ENCODE measurements at regions not wholly inside any gene's neighbourhood (a gene's known extent, or its start where the extent isn't known, plus 50 kb on each side); places are given as distances from the start of the nearest gene placed in this dataset.
A peak's percentile ranks its signal among the peaks of the same experiment; 100 is the strongest.

DNA sequence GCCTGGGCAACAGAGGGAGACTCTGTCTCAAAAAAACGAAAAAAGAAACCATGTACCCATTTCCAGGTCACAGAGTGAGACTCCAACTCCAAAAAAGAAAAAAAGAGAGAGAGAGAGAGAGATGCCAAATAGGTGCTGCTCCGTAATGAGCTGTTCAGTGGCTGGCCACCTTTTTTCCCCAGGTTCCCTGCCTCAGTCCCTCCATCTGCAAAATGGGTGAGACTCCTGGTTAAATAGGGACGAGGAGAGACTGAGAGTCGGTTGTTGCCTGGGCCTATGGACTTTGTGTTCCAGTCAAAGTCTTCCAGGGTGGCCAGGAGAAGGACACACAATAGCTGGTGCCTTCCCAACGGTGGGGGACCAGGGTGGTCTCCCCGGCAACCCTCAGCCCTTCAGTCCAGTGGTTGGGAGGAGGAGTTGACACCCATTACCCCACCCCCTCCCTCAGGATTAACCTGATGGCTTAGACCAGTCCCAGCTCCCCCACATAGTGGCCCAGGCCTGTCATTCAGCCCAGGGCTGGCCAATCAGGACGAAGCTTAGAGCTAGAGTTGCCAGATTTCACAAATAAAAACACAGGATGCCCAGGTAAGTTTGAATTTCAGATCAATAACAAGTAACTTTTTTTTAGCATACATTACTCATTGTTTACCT, 258.2 kb downstream of the PARN start:
- H3K4me1 ChIP-seq: peaks cover 6 to 17% (median 6%) of the 10 kb centered on the region in 3 donors
- TF ChIP-seq, protein P1, sequence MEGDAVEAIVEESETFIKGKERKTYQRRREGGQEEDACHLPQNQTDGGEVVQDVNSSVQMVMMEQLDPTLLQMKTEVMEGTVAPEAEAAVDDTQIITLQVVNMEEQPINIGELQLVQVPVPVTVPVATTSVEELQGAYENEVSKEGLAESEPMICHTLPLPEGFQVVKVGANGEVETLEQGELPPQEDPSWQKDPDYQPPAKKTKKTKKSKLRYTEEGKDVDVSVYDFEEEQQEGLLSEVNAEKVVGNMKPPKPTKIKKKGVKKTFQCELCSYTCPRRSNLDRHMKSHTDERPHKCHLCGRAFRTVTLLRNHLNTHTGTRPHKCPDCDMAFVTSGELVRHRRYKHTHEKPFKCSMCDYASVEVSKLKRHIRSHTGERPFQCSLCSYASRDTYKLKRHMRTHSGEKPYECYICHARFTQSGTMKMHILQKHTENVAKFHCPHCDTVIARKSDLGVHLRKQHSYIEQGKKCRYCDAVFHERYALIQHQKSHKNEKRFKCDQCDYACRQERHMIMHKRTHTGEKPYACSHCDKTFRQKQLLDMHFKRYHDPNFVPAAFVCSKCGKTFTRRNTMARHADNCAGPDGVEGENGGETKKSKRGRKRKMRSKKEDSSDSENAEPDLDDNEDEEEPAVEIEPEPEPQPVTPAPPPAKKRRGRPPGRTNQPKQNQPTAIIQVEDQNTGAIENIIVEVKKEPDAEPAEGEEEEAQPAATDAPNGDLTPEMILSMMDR (IDR thresholded peaks at IDR 0.05): no peak
- TF ChIP-seq POLR2A (IDR thresholded peaks at IDR 0.05): no peak
- no peaks in the 10 kb centered on the region for H3K27me3 ChIP-seq
- H3K36me3 ChIP-seq: no peaks in the 10 kb centered on the region
- H3K9me3 ChIP-seq: no peaks in the 10 kb centered on the region
- WGBS, 2 donors: 57 to 73% methylated on average over 7 of the region's 7 CpGs
- no peak overlapping the region for H3K4me3 ChIP-seq
- no peak overlapping the region for H3K27ac ChIP-seq
- no peak for DNase-seq
- intact Hi-C loops (cut with DNase I): no loop called here

DNA sequence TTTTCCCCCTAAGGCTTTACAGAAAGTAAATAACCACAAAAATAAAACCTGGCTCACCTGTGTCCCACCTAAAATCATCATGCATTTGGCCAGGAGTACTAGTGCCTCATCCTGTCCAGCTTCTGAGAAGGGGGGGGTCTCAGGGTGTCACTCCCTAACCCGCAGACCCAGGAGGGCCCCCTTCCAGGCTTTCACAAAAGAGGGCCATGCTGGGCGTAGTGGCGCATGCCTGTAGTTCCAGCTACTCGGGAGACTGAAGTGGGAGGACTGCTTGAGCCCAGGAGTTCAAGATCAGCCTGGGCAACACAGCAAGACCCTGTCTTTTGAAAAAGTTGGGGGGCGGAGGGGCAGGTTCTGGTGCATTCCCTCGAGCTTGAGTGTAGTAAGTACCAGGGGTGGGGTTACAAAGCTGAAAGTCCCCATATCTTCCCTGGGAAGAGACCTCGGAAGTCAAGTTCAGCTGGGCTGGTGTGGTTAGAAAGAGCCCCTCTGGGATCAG, 259.3 kb downstream of the PARN start:
- intact Hi-C loops (cut with DNase I): no loop called here
- Histone ChIP-seq H3K36me3 (no peaks in the 10 kb centered on the region), H3K9me3 (no peaks in the 10 kb centered on the region), H3K4me1 (peaks cover 6 to 17% (median 6%) of the 10 kb centered on the region in 3 donors), H3K4me3 (no peak overlapping the region), H3K27me3 (no peaks in the 10 kb centered on the region), H3K27ac (peak overlapping the region in 2 of 4 donors; percentile 11 to 17)
- TF ChIP-seq POLR2A (IDR thresholded peaks at IDR 0.05): no peak
- TF ChIP-seq, protein P1 (IDR thresholded peaks at IDR 0.05): no peak
- DNase-seq: no peak
- WGBS, 2 donors: 60 to 83% methylated on average over 3 to 4 of the region's 7 CpGs

DNA sequence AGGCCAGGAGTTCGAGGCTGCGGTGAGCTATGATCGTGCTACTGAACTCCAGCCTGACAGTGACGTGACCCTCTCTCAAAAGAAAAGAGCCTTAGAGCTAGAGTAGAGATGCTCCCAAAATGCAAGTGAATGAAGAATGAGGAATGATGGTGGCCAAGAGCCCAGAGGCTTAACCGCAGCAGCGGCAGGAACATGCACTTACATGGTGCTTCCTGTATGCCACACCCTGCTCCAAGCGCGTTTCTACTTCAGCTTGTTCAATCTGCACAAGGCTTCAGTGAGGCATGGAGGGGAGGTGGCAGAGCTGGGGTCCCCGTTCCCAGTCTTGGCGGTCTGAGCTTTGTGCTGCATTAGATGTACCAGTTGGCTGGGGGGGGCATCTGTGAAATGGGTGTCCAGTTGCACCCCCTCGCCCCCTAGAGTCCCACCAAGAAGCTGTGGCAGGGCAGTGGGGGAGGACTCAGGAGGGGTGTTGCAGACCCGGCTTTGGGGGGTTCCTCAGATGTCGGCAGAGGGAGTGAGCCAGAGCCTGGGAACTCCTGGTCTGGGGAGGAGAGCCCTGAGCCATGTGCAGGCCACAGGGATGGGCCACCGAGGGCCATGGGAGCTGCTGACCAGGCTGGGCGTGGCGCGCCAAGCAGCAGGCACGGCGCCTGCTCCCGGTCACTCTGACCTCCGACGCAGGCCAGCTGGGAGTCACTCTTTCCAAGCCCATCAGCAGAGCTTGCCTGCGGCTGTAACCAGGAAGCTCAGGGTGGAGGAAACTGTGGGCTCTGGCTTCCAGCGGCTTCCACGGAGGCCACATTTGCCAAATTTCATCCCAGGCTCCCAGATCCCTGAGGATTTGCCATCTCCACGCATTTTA, 260.1 kb downstream of the PARN start:
- H3K27me3 ChIP-seq: no peaks in the 10 kb centered on the region
- H3K27ac ChIP-seq: peak overlapping the region in 3 of 4 donors; percentile 9 to 17 (median 11)
- no peaks in the 10 kb centered on the region for H3K9me3 ChIP-seq
- DNase-seq: no peak
- no peaks in the 10 kb centered on the region for H3K36me3 ChIP-seq
- peak overlapping the region in 1 of 4 donors; percentile 15 for H3K4me3 ChIP-seq
- 34 to 44% methylated on average over 16 to 21 of the region's 26 CpGs for WGBS, 2 donors
- H3K4me1 ChIP-seq: peaks cover 6 to 20% (median 6%) of the 10 kb centered on the region in 3 donors
- intact Hi-C loops (cut with DNase I): no loop called here
- TF ChIP-seq, protein P1 (IDR thresholded peaks at IDR 0.05): no peak

DNA sequence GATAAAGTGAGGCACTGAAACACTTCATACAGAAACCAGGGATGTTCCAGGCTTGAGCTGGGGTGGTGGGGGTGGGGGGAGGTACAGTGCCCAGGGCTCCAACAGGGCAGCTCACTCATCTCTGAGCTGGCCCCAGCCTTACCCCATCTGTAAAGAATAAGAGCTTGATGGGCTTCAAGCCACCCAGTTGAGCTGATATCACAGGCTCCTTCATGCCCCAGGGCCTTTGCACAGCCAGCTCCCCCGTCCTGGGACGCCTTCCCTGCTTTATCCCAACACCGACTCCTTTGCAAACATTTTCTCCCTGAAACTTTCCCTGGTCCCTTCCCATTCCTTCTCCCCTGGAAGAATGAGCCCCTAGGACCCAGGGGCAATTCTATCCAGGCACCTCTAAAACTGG, 261.7 kb downstream of the PARN start:
- TF ChIP-seq, protein P1 (IDR thresholded peaks at IDR 0.05): no peak
- H3K9me3 ChIP-seq: no peaks in the 10 kb centered on the region
- WGBS, 2 donors: 70% methylated on average over 3 of the region's 3 CpGs; no CpG with 5 or more reads in 1 of the 2 donors

More for the DNA sequence above, 261.7 kb downstream of the PARN start:
- intact Hi-C loops (cut with DNase I): no loop called here
- no peak overlapping the region for H3K4me3 ChIP-seq
- H3K4me1 ChIP-seq: peaks cover 13 to 35% (median 17%) of the 10 kb centered on the region in 3 donors
- DNase-seq: no peak
- H3K27me3 ChIP-seq: no peaks in the 10 kb centered on the region
- H3K36me3 ChIP-seq: no peaks in the 10 kb centered on the region
- H3K27ac ChIP-seq: no peak overlapping the region
